NCI-H128 (cell line): ENCODE measurements at regions not wholly inside any gene's neighbourhood (a gene's known extent, or its start where the extent isn't known, plus 50 kb on each side); places are given as distances from the start of the nearest gene placed in this dataset.

ENCODE experiments used
- DNase-seq: peaks from one replicate; lab custom pipeline; 2025; ENCODE audit not compliant: unreplicated experiment; lab: John Stamatoyannopoulos, UW

- DNase-seq, result no peak
Measured at GRCh38 chr5:1748271-1748670, 51.4 kb downstream of the MRPL36 start.

- DNase-seq, result no peak
Measured at GRCh38 chr5:1747803-1748085, 51.9 kb downstream of the MRPL36 start.

- no peak for DNase-seq
Measured at GRCh38 chr5:1747079-1747802, 52.4 kb downstream of the MRPL36 start.

- DNase-seq, result no peak
Measured at GRCh38 chr5:1746371-1747078, 53.1 kb downstream of the MRPL36 start.

- DNase-seq, result no peak
Measured at GRCh38 chr5:1745796-1746370, 53.8 kb downstream of the MRPL36 start.

GRCh38 chr5:1745123-1745795 lies 54.4 kb downstream of the MRPL36 start:
- DNase-seq, result no peak

GRCh38 chr5:1744393-1745122 lies 55.1 kb downstream of the MRPL36 start:
- no peak for DNase-seq

GRCh38 chr5:1743769-1744085 lies 55.9 kb downstream of the MRPL36 start:
- no peak for DNase-seq

GRCh38 chr5:1743061-1743768 lies 56.4 kb downstream of the MRPL36 start:
- no peak for DNase-seq

- DNase-seq, result no peak
Measured at GRCh38 chr5:1737790-1738405, 61.7 kb downstream of the MRPL36 start.

- no peak for DNase-seq
Measured at GRCh38 chr5:1736889-1737711, 62.5 kb downstream of the MRPL36 start.

- DNase-seq, result no peak
Measured at GRCh38 chr5:1736065-1736464, 63.6 kb downstream of the MRPL36 start.

GRCh38 chr5:1735320-1735970 lies 64.2 kb downstream of the MRPL36 start:
- no peak for DNase-seq

GRCh38 chr5:1734908-1735289 lies 64.7 kb downstream of the MRPL36 start:
- no peak for DNase-seq

- no peak for DNase-seq
Measured at GRCh38 chr5:1734271-1734907, 65.2 kb downstream of the MRPL36 start.

- no peak for DNase-seq
Measured at GRCh38 chr5:1733369-1733768, 66.3 kb downstream of the MRPL36 start.

- DNase-seq, result no peak
Measured at GRCh38 chr5:1732945-1733344, 66.7 kb downstream of the MRPL36 start.

- DNase-seq, result no peak
Measured at GRCh38 chr5:1732238-1732941, 67.2 kb downstream of the MRPL36 start.
